Hematopoietic multipotent progenitor cell treated with erythropoietin and hydrocortisone succinate and interleukin-3 and kit ligand, for 6 days (in vitro differentiated cells): ENCODE measurements at regions not wholly inside any gene's neighbourhood (a gene's known extent, or its start where the extent isn't known, plus 50 kb on each side); places are given as distances from the start of the nearest gene placed in this dataset.

ENCODE experiments used
- DNase-seq: peaks from one replicate; pipeline ENCODE4 v3.0.0-alpha.2; 2015

DNA sequence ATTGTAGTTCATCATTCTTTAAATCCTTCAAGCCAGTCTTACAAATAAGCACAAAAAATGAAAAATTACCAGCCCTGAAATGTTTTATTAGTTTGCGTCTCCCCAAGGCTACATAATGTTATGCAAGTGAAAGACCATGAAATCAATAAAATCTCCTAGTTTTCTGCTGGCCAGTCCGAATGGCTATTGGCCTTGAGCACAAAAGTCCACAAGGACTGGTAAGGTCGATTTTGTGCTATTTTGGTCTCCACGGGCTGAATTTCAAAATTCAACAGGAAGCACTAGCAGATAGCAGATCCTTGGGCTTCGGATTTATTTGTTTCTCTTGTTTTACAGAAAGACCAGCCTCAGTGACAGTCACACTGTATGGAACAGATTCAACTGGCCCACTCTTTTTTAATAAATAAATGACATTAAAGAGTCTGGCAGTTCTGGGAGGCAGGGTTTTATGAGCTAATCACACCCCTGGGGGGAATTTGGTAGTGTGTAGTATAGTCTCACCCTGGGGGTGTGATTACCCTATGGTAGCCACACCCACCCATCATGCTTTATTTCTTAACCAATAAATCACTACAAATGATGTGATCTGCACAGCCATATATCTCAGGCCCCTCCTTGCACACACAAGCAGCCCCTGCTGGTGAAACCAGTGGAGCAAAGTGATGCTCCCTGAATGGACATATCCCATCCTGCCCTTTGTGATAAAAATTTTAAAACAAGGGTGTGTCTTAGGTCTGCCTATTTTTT lies 51.1 kb upstream of the TMEM33 start:
- DNase-seq: no peak

GRCh38 chr4:41882625-41883347 lies 52.4 kb upstream of the TMEM33 start:
- DNase-seq: peak; percentile 67

DNA sequence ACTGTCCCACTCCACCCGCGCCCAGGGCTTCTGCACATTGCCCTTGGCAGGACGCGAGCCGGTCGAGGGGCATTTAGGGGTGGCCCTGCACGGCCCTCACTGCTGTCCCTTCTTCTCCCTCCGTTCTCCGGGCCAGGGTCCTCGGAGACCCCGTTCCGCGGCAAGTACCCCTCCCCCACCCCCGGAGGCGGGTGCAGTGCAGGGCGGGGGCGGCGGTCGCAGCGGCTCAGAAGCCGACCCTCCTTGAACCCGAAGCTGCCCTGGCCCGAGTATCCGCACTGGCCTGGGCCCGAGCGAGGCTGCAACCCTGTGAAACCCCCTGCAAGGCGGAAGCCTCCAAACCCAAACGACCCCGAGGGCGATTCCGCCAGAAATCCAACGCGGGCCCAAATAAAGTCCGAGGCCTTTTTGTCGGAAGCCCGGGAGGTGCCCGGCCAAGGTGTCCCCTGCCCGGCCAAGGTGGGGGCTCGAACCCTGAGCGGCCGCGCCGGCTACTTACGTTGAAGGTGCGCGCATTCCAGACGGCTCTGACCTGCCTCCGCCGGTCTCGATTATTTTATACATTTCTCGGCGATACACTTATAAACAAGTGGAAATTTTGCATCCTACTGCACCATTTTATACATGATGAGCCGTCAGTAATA lies 53.1 kb upstream of the TMEM33 start:
- DNase-seq: no peak

- peak; percentile 24 for DNase-seq
These were observed 54.1 kb upstream of the TMEM33 start for GRCh38 chr4:41880840-41881831.

GRCh38 chr4:41880022-41880837 lies 55.0 kb upstream of the TMEM33 start:
- DNase-seq: no peak

- DNase-seq: no peak
These were observed 55.7 kb upstream of the TMEM33 start for GRCh38 chr4:41879552-41879951.

- no peak for DNase-seq
These were observed 56.2 kb upstream of the TMEM33 start for GRCh38 chr4:41878991-41879491.

GRCh38 chr4:41878170-41878969 lies 56.9 kb upstream of the TMEM33 start:
- DNase-seq: no peak

DNA sequence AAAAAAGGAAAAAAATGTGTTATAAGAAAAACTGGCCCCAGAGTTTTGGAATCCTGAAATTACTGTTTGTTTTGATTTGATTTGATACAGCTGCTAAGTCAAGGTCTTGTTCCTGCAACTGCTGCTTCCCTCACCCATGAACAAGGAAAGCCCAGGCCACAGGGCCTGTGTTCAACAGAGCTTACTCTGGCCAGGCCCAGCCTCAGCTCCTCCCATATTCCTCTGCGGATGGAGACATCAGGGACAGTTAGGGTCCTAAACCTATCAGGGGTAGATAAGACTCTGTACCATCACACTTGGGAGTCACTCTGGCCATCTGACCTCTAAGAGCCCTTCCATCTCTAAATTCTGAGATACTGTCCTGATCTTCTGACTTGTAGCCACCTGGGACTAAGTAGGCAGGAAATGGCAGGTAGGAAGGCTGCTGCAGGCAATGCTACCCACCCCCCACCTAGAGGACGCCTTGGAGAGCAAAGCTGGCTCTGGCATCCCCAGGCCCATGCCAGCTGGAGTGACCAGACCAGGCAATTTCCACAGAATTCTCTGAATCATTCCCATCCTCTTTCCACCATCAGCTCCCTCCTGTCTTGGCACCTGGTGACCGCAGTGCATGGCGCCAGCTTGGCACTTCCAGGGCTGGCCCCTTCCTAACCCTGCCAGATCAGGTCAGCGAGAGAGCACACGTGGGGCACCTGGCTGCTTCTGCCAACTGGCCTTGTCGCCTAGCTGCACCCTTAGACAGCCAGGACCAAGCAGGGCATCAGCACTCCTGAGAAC lies 58.0 kb upstream of the TMEM33 start:
- no peak for DNase-seq

DNA sequence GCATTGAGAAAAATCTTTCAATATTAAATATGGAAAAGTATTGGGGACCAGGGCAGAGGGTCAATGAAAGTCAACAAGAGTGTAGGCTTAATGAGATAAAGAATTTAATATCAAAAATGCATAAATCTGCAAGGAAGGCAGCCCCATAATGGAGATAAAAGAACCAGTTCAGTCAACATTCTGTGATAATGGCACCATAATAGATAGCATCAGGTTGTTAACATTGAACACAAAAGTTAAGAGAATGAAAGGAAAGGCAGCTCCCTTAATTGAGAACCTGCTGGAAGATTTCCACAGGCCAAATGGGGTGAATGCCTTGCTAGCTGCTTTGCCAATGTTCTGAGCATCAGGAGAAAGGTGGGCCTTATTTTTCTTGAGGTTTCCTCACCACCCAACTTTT lies 60.4 kb upstream of the TMEM33 start:
- DNase-seq: no peak

GRCh38 chr4:41874398-41874797 lies 60.8 kb upstream of the TMEM33 start:
- no peak for DNase-seq

DNA sequence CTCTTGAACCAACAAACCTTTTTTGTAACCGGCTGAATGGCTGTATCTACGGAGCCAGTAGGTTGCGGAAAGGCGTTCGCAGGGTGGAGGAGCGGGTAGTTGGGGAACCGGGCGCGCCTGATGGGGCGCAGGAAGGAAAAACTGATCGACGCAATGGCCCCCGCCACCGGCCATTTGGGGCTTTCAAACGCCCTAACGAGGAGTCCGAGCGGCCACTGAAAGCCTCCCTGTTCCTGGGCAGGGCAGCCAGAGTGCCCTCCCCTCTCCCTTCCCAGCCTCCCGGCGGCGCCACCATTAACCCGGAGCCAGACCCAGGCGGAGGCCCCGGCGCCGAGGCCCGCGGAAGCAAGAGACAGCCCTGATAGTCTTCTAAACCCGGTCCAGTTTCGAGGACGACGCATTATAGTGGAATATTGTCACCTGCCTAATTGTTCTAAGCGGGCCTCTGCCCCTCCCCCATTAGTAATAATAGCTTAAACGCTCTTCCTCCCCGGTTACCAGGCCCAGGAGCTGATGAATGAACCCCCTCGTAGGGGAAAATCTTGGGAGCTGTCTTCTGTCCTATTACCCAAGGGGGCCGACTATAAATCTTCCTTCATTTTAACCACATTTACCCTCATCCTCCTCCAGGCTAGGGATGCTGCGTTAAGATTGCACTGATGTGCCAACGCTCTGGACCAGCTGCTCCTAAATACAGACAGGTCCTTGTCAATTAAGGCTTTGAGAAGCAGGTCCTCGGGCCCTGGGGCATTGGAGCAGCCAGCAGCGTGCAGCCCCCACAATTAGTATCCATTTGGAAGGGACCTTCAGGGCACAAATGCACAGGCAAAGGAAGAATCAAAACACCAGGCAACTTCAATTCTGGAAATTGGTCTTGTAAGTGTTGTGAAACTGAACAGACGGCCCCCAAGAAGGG lies 61.6 kb upstream of the TMEM33 start:
- DNase-seq: no peak

DNA sequence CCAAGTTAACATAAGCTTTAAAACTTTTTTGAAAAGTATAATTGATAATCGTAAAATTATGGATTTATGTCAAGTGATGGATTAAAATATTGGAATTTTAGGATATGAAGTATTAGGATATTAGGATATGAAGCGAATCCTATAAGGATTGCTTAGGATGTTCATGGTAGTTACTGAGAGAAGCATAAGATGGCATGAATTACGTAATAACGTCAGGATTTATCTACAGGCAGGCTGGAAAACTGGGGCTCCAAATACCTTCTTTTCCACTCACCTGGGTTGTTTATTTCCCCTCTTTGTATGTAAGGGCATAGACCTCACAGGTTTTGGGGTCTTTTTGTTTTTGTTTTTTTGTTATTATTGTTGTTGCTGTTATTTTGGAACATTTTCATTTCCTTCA lies 65.2 kb upstream of the TMEM33 start:
- no peak for DNase-seq

GRCh38 chr4:41866799-41867677 lies 68.2 kb upstream of the TMEM33 start:
- DNase-seq: no peak

- DNase-seq: no peak
These were observed 69.0 kb upstream of the TMEM33 start for GRCh38 chr4:41865981-41866798.

DNA sequence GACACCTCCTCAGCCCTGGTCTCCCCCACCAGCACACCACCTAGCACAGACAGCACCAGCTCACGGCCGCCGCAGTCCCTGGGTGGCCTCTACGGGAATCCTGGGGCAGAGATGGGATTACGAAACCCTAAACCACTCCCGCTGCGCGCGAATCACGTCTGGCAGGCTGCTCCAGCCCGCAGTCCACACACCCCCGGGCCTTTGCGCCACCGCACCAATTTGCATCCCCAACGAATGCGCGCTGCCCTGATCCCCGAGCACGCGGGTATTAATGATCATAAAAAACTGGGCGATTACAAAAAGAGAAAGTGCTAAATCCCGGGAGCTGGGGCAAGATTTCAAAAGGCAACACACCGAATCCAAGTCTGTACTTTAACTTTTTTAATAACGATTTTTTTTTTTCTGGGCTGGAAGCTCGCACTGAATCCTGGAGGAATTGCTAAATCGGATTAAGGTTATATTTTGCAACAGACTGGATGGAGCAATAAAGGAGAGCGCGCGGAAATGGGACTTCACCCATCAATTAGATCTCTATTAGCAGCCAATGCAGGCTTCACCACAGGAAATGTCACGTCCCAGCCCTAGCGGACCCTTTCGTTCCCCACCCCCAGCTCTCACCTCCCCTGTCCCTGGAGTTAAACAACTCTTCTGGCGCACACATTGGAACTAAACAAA lies 69.8 kb upstream of the TMEM33 start:
- DNase-seq: no peak
